HPDE6-E6E7 (cell line): ENCODE measurements at regions not wholly inside any gene's neighbourhood (a gene's known extent, or its start where the extent isn't known, plus 50 kb on each side); places are given as distances from the start of the nearest gene placed in this dataset.

ENCODE experiments used
- DNase-seq: peaks from one replicate; pipeline ENCODE4 v3.0.0; 2011; ENCODE audit warnings: missing footprints; ENCODE audit errors: extremely low spot score

GRCh38 chr2:78585871-78586270, 439.6 kb upstream of the REG3G start:
- no peak for DNase-seq

GRCh38 chr2:78586316-78586715, 439.2 kb upstream of the REG3G start:
- DNase-seq: no peak

- no peak for DNase-seq
Observed at GRCh38 chr2:78589871-78590270, 435.6 kb upstream of the REG3G start.

GRCh38 chr2:78592491-78592890, 433.0 kb upstream of the REG3G start:
- no peak for DNase-seq

GRCh38 chr2:78601113-78601512, 424.4 kb upstream of the REG3G start:
- DNase-seq: no peak

DNA sequence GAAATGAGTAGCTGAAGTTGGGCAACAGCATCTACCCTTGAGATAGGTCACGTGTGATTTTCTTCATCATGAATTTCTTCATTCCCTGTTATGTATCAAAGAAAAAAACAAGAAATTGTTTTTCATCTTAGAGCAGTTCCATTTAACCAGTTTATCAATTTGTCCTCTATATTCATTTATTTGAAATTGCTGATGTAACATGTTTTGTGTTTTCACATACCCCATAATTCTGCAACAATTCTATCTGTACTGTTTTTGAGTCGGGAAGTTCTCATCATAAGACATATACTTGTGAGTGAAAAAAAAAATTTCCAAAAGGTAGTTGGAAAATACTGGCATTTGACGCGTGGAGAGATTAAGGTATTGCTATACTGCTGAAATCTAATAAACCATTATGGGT, 422.6 kb upstream of the REG3G start:
- DNase-seq: no peak

DNA sequence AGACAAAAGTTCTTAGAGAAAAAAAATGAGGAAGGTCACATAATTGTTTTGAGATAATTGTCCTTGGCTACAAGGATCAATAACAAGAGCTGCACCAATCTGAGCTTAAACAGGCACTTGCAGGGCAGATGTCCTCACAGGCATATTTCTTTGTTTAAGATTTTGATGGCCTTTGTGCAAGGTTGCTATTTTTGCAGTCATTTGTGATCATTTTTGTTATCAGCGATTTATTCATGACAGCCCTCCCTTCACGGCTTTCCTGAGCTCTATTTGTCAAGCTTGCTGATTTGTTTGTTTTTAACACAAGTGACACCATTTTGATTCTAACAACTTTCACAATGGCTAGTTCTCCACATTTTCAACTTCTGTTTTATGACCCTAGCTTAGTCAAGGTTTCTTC, 418.6 kb upstream of the REG3G start:
- no peak for DNase-seq

DNA sequence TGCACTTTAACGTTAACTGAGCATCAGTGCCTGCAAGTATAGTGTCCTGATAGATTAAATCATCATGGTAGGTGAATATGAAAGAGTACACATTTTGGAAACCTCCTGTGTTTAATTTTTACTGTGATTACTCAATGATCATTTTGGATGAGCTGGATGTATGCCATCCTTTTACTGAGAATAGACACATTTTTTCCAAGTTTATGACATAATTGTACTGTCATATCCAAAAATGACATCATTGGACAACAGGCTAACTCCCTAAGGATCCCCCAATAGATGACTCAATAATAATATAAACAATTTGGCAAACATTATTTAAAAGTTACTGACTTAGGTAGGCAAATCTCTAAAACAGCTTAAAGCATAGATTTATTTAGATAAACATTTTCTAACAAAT, 410.8 kb upstream of the REG3G start:
- DNase-seq: no peak

DNA sequence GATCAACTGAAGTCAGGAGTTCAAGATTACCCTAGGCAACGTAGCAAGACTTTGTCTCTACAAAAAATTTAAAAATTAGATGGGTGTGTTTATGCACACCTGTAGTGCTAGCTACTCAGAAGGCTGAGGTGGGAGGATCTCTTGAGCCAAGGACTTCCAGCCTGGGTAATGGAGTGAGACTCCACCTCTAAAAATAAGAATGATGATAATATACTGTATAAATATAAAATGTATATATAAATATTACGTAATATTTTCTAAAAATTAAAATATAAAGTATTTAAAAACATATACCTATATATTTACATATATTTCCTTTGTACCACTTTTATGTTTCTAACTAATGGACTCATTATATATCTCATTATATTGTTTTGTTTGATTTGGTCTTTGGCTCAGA, 409.5 kb upstream of the REG3G start:
- DNase-seq: no peak

DNA sequence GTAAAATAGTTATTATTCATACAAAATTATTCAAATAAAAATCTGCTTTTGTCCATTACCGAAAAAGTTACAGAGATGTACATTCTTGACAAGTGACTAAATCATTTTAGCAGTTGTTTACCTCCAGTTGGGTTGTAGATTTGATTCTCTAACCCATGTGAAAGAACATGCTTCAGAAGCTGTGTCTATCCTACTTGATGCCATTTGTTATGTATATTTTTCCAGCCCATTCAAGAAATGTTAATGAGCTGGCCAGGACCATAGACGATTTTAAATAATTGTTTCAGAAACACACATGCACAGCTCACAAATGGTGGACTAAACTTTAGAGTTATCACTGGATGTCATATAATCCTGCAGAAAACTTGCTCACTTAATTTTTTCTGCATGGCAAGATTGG, 391.1 kb upstream of the REG3G start:
- no peak for DNase-seq

DNA sequence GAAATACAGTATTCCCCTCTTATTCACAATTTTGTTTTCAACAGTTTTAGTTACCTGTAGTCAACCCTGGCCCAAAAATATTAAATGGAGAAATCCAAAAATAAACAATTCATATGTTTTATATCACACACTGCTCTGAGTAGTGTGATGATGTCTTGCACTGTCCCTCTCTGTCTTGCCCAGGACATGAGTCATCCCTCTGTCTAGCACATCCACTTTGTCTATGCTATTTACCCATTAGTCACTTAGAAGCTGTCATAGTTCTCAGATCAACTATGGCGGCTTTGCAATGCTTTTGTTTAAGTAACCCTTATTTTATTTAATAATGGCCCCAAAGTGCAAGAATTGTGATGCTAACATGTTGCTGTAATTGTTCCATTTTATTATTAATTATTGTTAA, 380.6 kb upstream of the REG3G start:
- no peak for DNase-seq

DNA sequence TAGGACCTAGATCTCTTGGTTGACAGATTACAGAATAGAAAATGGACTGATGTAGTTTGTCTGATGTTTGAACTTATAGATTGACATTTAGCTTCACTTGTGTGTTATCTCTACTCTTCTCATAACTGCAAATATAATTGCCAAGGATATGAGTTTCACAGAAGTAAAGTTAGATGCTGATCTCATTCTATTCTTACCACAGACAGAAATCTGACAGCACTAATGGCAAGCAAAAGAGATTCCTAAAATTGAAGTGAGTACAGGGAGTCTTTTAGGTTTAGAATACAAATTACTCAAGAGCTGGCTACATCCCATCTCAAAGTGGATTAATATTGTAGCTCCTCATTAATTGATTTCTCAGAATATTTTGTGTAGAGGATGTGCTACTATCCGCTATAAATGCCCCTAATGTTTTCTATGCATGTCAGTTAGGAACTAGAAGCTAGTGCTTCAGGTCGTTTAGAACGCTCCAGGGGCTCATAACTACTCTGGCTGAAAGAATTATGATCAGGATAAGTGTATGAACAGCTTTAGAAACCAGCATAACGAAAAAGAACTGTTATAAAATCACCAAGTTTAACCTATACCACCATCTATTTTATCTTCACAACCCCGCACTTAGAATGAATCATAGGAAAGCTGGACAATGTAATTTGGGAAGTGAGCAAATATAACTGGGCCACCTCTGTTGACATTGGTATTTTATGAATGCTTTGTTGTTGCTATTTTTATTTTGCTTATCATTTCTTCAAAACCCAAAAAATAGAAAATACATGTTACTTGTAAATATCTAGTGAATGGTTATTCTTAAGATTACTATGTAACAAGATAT, 378.8 kb upstream of the REG3G start:
- DNase-seq: no peak

DNA sequence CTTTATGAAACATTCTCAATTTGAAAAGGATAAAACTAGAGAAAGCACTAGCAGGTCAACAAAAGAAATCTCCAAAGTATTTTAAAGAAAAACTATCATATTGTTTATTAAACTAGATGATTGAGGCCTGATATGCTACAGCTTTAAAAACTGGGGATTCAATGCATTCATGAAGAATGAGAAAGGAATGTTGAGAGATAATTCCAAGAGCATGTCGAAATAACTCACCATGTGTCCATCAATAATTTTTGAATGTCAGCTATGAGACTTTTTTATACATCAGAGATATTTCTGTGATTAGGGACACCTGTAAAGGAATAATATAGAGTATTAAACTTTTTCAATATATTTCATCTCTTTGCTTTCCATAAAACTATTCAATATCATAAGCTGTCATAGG, 376.9 kb upstream of the REG3G start:
- DNase-seq: no peak

DNA sequence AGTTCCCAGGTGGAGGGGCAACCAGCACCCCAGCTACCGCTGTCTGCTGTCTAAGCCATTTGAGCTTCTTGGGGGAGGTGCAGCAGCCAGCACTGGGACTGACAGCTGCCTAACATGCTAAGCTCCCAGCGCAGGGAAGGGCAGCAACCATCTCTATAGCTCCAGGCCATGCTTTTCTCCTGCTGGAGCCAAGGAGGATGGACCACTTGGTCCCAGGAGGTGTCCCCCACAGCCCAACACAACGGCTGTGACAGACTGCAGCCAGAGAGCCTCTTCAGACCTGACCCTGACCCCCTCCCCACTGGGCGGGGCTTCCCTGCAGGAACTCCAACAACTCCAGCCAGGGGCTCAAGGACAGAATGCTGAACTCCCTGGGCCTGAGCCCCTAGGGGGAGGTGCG, 370.6 kb upstream of the REG3G start:
- DNase-seq: no peak

GRCh38 chr2:78676921-78677696, 348.4 kb upstream of the REG3G start:
- DNase-seq: no peak

- DNase-seq: no peak
Observed at GRCh38 chr2:78677774-78678173, 347.7 kb upstream of the REG3G start.

- DNase-seq: no peak
Observed at GRCh38 chr2:78681386-78681785, 344.1 kb upstream of the REG3G start.

GRCh38 chr2:78682781-78683180, 342.7 kb upstream of the REG3G start:
- no peak for DNase-seq

GRCh38 chr2:78686625-78687153, 338.8 kb upstream of the REG3G start:
- no peak for DNase-seq

DNA sequence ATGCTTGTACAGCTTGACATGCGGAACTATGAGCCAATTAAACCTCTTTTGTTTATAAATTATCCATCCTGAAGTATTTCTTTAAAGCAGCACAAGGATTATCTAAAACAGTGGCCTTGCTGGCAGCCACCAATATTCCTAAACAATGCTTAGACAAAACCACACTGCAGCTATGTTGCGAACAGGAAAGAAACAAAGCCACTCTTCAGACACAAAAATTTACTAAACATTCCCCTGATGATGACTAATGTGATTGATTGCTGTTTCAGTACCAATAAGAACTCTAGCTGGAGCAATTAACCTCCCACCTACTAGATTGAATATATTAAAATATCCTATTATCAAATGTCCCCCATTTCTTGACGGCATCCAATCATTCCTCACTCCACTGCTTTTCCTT, 325.8 kb upstream of the REG3G start:
- DNase-seq: no peak

- no peak for DNase-seq
Observed at GRCh38 chr2:78701546-78701945, 324.0 kb upstream of the REG3G start.

- DNase-seq: no peak
Observed at GRCh38 chr2:78707776-78708386, 317.6 kb upstream of the REG3G start.
